ENCODE measurements at regions not wholly inside any gene's neighbourhood (a gene's known extent, or its start where the extent isn't known, plus 50 kb on each side); places are given as distances from the start of the nearest gene placed in this dataset.
A peak's percentile ranks its signal among the peaks of the same experiment; 100 is the strongest.

DNA sequence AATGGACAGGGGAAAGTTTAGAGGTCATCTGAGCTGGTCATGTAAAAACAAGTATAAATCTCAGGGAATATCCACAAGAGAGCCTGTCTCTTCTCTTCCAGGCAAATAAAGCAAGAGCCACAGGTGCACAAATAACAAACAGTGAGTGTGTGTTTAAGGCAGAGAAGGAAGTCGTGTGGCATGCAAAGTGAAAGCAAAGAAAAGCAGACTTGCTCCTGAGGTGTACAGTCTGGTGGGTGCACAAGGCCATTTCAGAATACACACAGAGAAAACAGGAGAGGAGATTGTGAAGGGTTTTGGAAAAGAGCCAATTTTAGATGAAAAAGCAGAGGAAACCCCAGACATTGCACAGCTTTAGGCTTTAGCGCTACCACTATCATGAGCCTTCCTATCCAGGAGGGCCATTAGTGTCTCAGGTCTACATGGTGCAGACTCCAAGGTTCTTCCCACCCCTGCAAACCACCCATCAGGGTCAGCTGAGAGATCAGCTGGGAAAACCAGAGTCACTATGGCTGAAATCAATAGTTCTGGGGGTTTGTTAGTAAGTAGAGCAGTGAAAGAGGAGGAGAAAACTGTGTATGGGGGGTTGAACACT is 355.8 kb downstream of the KLHL4 start:
- no peak for DNase-seq (ENCODE audit: low read depth in 2 of 2)
- TF ChIP-seq, protein P1, sequence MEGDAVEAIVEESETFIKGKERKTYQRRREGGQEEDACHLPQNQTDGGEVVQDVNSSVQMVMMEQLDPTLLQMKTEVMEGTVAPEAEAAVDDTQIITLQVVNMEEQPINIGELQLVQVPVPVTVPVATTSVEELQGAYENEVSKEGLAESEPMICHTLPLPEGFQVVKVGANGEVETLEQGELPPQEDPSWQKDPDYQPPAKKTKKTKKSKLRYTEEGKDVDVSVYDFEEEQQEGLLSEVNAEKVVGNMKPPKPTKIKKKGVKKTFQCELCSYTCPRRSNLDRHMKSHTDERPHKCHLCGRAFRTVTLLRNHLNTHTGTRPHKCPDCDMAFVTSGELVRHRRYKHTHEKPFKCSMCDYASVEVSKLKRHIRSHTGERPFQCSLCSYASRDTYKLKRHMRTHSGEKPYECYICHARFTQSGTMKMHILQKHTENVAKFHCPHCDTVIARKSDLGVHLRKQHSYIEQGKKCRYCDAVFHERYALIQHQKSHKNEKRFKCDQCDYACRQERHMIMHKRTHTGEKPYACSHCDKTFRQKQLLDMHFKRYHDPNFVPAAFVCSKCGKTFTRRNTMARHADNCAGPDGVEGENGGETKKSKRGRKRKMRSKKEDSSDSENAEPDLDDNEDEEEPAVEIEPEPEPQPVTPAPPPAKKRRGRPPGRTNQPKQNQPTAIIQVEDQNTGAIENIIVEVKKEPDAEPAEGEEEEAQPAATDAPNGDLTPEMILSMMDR (IDR thresholded peaks at IDR 0.05; ENCODE audit: low read depth, low read length) = no peak
- H3K4me3 ChIP-seq (replicated peaks in 1 of 2; ENCODE audit: low read depth in 2 of 2, low read length in 2 of 2) = no peak overlapping the region

DNA sequence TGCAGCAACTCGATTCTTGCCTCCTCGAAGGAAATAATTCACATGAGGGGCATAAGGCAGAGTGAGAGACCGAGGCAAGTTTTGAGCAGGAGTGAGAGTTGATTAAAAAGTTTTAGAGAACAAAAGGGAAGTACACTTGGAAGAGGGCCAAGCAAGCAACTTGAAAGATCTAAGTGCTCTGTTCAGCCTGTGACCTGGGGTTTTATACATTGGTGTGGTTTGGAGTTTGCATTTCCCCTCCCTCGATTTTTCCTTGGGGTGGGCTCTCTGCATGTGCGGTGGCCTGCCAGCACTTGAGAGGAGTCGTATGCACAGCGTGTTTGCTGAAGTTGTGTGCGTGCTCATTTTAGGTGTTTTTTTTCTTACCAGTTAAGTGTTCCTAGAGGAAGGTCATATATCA is 356.4 kb downstream of the KLHL4 start:
- TF ChIP-seq, protein P1 (IDR thresholded peaks at IDR 0.05; ENCODE audit: low read depth, low read length) = no peak
- no peak overlapping the region for H3K4me3 ChIP-seq (replicated peaks in 1 of 2; ENCODE audit: low read depth in 2 of 2, low read length in 2 of 2)
- DNase-seq (ENCODE audit: low read depth in 2 of 2) = no peak

DNA sequence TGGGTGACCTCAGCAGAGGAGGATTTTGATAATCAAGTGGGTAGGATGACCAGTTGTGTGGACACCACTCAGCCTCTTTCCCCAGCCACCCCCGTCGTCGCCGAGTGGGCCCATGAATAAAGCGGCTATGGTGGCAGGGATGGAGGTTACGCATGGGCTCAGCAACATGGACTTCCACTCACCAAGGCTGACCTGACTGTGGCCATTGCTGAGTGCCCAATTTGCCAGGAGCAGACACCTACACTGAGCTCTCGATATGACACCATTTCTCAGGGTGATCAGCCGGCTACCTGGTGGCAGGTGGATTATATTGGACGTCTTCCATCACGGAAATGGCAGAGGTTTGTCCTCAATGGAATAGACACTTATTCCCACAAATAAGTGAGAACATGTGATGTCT is 361.3 kb downstream of the KLHL4 start:
- no peak for DNase-seq (ENCODE audit: low read depth in 2 of 2)
- TF ChIP-seq, protein P1 (IDR thresholded peaks at IDR 0.05; ENCODE audit: low read depth, low read length) = no peak

DNA sequence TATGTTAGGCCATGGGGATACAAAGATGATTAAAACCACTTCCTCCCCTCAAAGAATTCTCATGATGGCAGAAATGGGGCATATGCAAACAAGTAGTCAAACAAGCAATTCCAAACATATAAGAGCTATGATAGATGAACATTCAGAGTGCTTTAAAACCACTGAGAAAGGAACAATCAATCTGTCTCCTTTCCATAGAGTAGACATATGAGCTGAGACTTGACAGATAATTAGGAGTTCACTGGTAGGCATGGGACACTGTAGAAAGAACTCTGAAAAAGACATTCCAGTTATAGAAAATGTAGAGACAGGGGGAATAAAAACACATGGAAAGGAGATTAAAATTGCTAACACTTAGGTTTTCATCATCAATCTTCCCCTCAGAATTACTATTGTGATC is 372.8 kb downstream of the KLHL4 start:
- DNase-seq (ENCODE audit: low read depth in 2 of 2) = no peak
- TF ChIP-seq, protein P1 (IDR thresholded peaks at IDR 0.05; ENCODE audit: low read depth, low read length) = no peak
- no peak overlapping the region for H3K4me3 ChIP-seq (replicated peaks in 1 of 2; ENCODE audit: low read depth in 2 of 2, low read length in 2 of 2)

More for the DNA sequence above, 361.3 kb downstream of the KLHL4 start:
- no peak overlapping the region for H3K4me3 ChIP-seq (replicated peaks in 1 of 2; ENCODE audit: low read depth in 2 of 2, low read length in 2 of 2)

DNA sequence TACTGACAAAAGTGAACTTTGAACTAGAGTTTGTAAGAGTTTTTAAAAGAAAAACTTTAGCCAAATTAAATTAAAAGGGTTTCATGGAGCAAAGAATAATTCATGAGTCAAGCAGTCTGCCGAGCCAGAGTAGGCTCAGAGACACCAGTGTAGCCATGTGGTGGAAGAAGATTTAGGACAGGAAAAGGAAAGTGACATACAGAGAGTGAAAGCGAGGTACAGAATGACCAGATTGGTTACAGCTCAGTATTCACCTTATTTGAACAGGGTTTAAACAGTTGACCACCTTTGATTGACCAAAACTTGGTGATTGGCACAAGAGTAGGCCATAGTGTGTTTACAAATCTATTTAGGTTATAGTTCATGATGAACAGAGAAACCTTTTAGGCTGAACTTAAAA is 377.8 kb downstream of the KLHL4 start:
- H3K4me3 ChIP-seq (replicated peaks in 1 of 2; ENCODE audit: low read depth in 2 of 2, low read length in 2 of 2) = no peak overlapping the region
- TF ChIP-seq, protein P1 (IDR thresholded peaks at IDR 0.05; ENCODE audit: low read depth, low read length) = no peak
- no peak for DNase-seq (ENCODE audit: low read depth in 2 of 2)

DNA sequence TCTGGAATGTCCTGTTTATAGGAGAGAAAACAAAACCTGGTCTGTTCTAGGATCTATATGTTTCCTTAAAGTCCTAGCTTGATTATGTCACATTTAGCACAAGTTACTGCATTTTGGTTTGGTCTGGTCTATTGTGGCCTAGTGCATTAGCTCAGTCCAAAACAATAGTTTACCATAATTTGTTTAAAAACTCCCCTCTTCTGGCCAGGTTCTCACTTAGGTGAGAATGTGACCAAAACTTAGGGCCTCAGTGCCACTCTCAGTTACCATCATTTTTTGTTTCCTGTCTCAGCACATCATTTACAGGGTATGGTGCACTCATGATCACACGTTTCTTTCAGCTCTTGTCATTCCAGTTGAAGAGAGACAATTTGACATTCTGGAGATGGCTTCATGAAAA is 378.5 kb downstream of the KLHL4 start:
- TF ChIP-seq, protein P1 (IDR thresholded peaks at IDR 0.05; ENCODE audit: low read depth, low read length) = no peak
- no peak for DNase-seq (ENCODE audit: low read depth in 2 of 2)

DNA sequence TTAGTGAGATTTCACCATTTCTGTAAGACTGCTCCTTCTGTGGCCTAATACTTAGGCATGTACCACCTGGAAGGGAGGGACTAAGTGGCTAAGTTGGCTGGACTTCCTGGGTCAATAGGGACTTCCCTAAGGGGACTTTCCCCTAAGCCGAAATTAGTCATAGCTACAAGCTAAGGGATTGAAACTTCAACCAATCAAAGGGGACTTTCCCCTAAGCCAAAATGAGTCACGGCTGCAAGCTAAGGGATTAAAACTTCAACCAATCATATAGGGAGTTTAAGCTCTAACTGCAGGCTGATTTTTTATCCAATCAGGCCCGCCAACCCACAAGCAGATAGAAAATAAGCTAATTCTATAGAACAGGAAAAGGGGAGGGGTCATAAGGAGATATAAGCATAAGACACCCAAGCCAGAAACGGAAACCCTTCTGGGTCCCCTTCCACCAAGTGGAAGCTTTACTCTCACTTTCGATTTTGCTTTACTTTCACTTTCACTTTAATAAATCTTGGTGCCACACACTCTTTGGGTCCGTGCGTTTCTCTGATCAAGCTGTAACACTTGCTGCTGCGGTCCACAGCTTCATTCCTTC is 382.8 kb downstream of the KLHL4 start:
- H3K4me3 ChIP-seq (replicated peaks in 1 of 2; ENCODE audit: low read depth in 2 of 2, low read length in 2 of 2) = no peak overlapping the region
- peak in 1 of 2 donors; percentile 3 for DNase-seq (ENCODE audit: low read depth in 2 of 2)
- TF ChIP-seq, protein P1 (IDR thresholded peaks at IDR 0.05; ENCODE audit: low read depth, low read length) = no peak

More for the DNA sequence above, 378.5 kb downstream of the KLHL4 start:
- H3K4me3 ChIP-seq (replicated peaks in 1 of 2; ENCODE audit: low read depth in 2 of 2, low read length in 2 of 2) = no peak overlapping the region
